MM.1S (cell line): ENCODE measurements at regions not wholly inside any gene's neighbourhood (a gene's known extent, or its start where the extent isn't known, plus 50 kb on each side); places are given as distances from the start of the nearest gene placed in this dataset.

Experiments used
- CTCF ChIP-seq: fragments of 300-600 bp; sonication (generic); IDR thresholded peaks from 2 replicates; pipeline ENCODE4 v1.5.1; 2016; ENCODE audit warnings: antibody characterized with exemption, low read length, mixed read lengths
- EZH2 ChIP-seq: fragments of 300-600 bp; sonication (generic); optimal IDR thresholded peaks from 2 replicates; pipeline ENCODE3; 2017; ENCODE audit warnings: low read depth, mild to moderate bottlenecking, antibody characterized with exemption, low read length, mixed read lengths

GRCh38 chr21:28216976-28217523, 775.6 kb downstream of the LTN1 start:
- TF ChIP-seq EZH2 = no peak
- TF ChIP-seq CTCF = no peak
